ENCODE measurements at regions not wholly inside any gene's neighbourhood (a gene's known extent, or its start where the extent isn't known, plus 50 kb on each side); places are given as distances from the start of the nearest gene placed in this dataset.

DNA sequence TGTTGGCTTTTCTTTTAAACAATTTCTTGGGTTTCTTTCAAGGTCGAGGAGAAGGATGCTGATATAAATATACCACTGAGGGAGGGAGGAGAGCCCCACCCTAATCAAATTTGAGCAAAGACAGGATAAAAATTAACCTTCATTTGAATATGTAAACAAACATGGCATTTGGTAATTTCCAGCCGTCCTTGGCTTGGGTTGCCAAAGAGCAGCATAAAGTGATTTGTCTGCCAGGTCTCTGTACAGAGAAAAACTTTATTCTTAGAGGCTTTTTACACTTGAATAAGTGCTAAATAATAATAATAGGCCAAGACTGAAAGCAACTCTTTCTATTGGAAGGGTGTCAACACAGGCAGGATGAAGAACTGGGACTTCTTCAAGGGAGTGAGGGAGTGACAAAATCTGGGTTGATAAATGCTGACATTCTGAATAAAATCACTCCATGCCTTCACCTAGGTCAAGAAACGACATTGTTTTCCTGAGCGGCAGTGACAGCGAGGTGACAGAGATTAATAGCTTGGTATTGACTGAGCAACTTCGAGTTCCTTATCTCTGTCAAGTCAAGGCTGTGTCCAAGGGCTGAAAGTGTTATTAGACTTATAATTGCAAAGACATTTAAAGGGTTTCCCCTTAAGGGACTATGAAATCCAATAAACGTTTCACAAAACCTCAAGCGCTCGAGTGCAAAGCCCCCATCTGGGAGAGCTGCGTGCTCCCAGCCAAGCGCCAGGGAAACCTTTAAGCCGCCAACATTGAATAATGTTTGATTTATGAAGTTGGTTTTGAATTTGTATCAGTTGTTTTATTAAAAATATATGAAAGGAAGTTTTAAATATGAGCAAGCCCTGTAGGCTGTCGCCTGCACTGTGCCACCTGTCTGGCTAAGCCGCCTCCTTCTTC lies 269.5 kb upstream of the N4BP1 start:
- Histone ChIP-seq H3K4me3 (no peak overlapping the region), H3K27ac (no peak overlapping the region), H3K4me1 (no peaks in the 10 kb centered on the region), H3K9me3 (no peaks in the 10 kb centered on the region), H3K36me3 (no peaks in the 10 kb centered on the region), H3K27me3 (no peaks in the 10 kb centered on the region)
- no peak for DNase-seq
- TF ChIP-seq POLR2A (IDR thresholded peaks at IDR 0.05) = no peak
- TF ChIP-seq, protein P1, sequence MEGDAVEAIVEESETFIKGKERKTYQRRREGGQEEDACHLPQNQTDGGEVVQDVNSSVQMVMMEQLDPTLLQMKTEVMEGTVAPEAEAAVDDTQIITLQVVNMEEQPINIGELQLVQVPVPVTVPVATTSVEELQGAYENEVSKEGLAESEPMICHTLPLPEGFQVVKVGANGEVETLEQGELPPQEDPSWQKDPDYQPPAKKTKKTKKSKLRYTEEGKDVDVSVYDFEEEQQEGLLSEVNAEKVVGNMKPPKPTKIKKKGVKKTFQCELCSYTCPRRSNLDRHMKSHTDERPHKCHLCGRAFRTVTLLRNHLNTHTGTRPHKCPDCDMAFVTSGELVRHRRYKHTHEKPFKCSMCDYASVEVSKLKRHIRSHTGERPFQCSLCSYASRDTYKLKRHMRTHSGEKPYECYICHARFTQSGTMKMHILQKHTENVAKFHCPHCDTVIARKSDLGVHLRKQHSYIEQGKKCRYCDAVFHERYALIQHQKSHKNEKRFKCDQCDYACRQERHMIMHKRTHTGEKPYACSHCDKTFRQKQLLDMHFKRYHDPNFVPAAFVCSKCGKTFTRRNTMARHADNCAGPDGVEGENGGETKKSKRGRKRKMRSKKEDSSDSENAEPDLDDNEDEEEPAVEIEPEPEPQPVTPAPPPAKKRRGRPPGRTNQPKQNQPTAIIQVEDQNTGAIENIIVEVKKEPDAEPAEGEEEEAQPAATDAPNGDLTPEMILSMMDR (IDR thresholded peaks at IDR 0.05) = no peak
- intact Hi-C loops (cut with DNase I; ENCODE audit: low total_unique reads) = no loop called here

- no peak overlapping the region for H3K27ac ChIP-seq
- DNase-seq = no peak
- H3K4me1 ChIP-seq = no peaks in the 10 kb centered on the region
- no peaks in the 10 kb centered on the region for H3K36me3 ChIP-seq
- intact Hi-C loops (cut with DNase I; ENCODE audit: low total_unique reads) = no loop called here
- no peak overlapping the region for H3K4me3 ChIP-seq
- TF ChIP-seq, protein P1 (IDR thresholded peaks at IDR 0.05) = no peak
- no peak for TF ChIP-seq POLR2A (IDR thresholded peaks at IDR 0.05)
- H3K9me3 ChIP-seq = no peaks in the 10 kb centered on the region
- H3K27me3 ChIP-seq = no peaks in the 10 kb centered on the region
Measured at GRCh38 chr16:48877946-48878345, 268.0 kb upstream of the N4BP1 start.

DNA sequence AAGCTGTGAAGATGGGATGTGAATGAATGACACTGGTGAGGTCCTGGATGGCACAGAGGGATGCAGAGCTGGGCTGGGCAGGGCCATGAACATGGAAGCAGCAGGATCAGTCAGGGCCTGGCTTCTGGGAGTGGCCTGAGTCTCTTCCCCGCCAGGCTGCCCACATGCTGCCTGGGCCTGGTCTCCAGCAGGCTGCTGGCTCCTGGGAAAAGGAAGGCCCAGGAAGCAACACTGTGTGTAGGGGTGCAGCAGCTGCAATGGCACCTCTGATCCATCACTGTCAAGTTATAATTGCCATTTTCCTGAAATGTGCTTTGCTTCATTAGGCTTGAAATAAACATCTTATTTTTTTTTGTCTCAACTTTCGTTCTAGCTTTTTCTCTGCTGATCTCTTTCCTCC lies 260.2 kb upstream of the N4BP1 start:
- Histone ChIP-seq H3K9me3 (no peaks in the 10 kb centered on the region), H3K27ac (no peak overlapping the region), H3K4me1 (no peaks in the 10 kb centered on the region), H3K4me3 (no peak overlapping the region), H3K36me3 (no peaks in the 10 kb centered on the region), H3K27me3 (no peaks in the 10 kb centered on the region)
- no peak for DNase-seq
- TF ChIP-seq, protein P1 (IDR thresholded peaks at IDR 0.05) = no peak
- TF ChIP-seq POLR2A (IDR thresholded peaks at IDR 0.05) = no peak
- intact Hi-C loops (cut with DNase I; ENCODE audit: low total_unique reads) = no loop called here

DNA sequence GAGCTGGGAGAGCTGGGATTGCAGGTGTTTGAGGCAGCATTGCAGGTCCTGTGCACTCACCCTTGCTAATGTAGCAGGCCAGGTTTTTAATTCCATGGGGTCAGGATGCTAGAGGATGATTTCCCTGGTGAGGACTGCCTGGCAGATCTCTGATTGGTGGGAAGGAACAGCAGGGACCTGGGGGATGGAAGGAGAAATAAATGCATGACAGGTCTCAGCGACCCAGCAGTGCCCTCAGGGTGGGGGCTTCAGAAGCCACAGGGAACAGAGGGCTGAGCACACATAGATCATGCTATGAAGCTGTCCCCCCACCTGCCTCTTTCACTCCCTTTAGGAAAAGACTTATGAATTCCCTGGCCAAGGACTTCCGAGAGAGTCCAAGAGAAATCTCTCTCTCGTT lies 255.5 kb upstream of the N4BP1 start:
- Histone ChIP-seq H3K36me3 (no peaks in the 10 kb centered on the region), H3K9me3 (no peaks in the 10 kb centered on the region), H3K4me3 (no peak overlapping the region), H3K27me3 (no peaks in the 10 kb centered on the region), H3K4me1 (no peaks in the 10 kb centered on the region), H3K27ac (no peak overlapping the region)
- DNase-seq = no peak
- no peak for TF ChIP-seq POLR2A (IDR thresholded peaks at IDR 0.05)
- TF ChIP-seq, protein P1 (IDR thresholded peaks at IDR 0.05) = no peak
- intact Hi-C loops (cut with DNase I; ENCODE audit: low total_unique reads) = no loop called here

GRCh38 chr16:48864055-48864454 lies 254.1 kb upstream of the N4BP1 start:
- H3K27me3 ChIP-seq = no peaks in the 10 kb centered on the region
- no peaks in the 10 kb centered on the region for H3K9me3 ChIP-seq
- no peak overlapping the region for H3K27ac ChIP-seq
- H3K36me3 ChIP-seq = no peaks in the 10 kb centered on the region
- no peak for DNase-seq
- intact Hi-C loops (cut with DNase I; ENCODE audit: low total_unique reads) = no loop called here
- TF ChIP-seq, protein P1 (IDR thresholded peaks at IDR 0.05) = no peak
- no peak for TF ChIP-seq POLR2A (IDR thresholded peaks at IDR 0.05)
- H3K4me3 ChIP-seq = no peak overlapping the region
- H3K4me1 ChIP-seq = no peaks in the 10 kb centered on the region

Data from uterus (tissue), 3 donors.